IMR-90 (cell line): ENCODE measurements at regions not wholly inside any gene's neighbourhood (a gene's known extent, or its start where the extent isn't known, plus 50 kb on each side); places are given as distances from the start of the nearest gene placed in this dataset.

Source experiments
- BHLHE40 ChIP-seq: fragments of 150-350 bp; IDR thresholded peaks from 2 replicates; pipeline ENCODE4 v1.6.1; 2016; ENCODE audit warnings: mild to moderate bottlenecking, low read depth, low read length
- CHD1 ChIP-seq: IDR thresholded peaks from 2 replicates; pipeline ENCODE4 v1.6.1; 2012; ENCODE audit warnings: low read depth, low read length, improper control_type of control experiment
- CTCF ChIP-seq: conservative IDR thresholded peaks from 2 replicates; pipeline ENCODE4 v1.5.1; 2012; ENCODE audit warnings: mild to moderate bottlenecking, low read depth, low read length, improper control_type of control experiment
- MAFK ChIP-seq: IDR thresholded peaks from 2 replicates; pipeline ENCODE4 v1.6.1; 2012; ENCODE audit warnings: low read depth, low read length, improper control_type of control experiment
- MXI1 ChIP-seq: IDR thresholded peaks from 2 replicates; pipeline ENCODE4 v1.6.1; 2012; ENCODE audit warnings: low read depth, mild to moderate bottlenecking, low read length, moderate library complexity, borderline replicate concordance
- NFE2L2 ChIP-seq: fragments of 150-350 bp; IDR thresholded peaks from 2 replicates; pipeline ENCODE4 v1.6.1; 2016; ENCODE audit warnings: low read depth, mild to moderate bottlenecking, low read length
- POLR2A ChIP-seq: IDR thresholded peaks from 2 replicates; pipeline ENCODE4 v1.6.1; 2012; ENCODE audit warnings: mild to moderate bottlenecking, low read depth, low read length
- RAD21 ChIP-seq: IDR thresholded peaks from 2 replicates; pipeline ENCODE4 v1.6.1; 2012; ENCODE audit warnings: low read length, improper control_type of control experiment
- RCOR1 ChIP-seq: IDR thresholded peaks from 2 replicates; pipeline ENCODE4 v1.6.1; 2012; ENCODE audit warnings: mild to moderate bottlenecking, low read length, improper control_type of control experiment; ENCODE audit not compliant: insufficient replicate concordance
- RFX5 ChIP-seq: IDR thresholded peaks from 2 replicates; pipeline ENCODE4 v1.8.0; 2012; ENCODE audit warnings: low read depth, mild to moderate bottlenecking, low read length, moderate library complexity
- USF2 ChIP-seq: fragments of 150-350 bp; IDR thresholded peaks from 2 replicates; pipeline ENCODE4 v1.6.1; 2017; ENCODE audit warnings: mild to moderate bottlenecking, antibody characterized with exemption, low read length, low read depth
- TF ChIP-seq, protein P1 (sequence below): fragments of 150-350 bp; IDR thresholded peaks from 2 replicates; pipeline ENCODE4 v1.6.1; 2016; ENCODE audit warnings: low read depth, mild to moderate bottlenecking, low read length, moderate library complexity, borderline replicate concordance

DNA sequence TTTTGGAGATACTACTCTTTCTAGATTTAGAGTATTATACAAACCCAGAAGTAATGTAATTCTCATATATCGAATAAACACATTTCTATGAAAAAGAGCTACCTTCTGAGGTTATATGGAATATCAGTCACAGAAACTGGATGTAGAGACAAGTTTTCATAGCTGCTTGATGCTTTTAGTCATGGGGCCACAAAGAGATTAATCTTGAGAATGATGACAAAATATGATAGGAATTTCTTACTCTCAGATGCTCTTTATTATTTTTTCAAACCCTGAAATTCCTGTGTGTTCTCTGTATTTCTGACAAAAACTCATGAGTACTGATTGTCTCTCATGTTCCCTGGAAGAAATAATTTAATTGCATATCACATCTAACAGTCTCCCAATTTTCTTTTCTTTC, 662.5 kb downstream of the RAPGEF2 start:
- TF ChIP-seq CTCF = no peak
- TF ChIP-seq RCOR1 = no peak
- TF ChIP-seq BHLHE40 = no peak
- TF ChIP-seq USF2 = no peak
- TF ChIP-seq, protein P1, sequence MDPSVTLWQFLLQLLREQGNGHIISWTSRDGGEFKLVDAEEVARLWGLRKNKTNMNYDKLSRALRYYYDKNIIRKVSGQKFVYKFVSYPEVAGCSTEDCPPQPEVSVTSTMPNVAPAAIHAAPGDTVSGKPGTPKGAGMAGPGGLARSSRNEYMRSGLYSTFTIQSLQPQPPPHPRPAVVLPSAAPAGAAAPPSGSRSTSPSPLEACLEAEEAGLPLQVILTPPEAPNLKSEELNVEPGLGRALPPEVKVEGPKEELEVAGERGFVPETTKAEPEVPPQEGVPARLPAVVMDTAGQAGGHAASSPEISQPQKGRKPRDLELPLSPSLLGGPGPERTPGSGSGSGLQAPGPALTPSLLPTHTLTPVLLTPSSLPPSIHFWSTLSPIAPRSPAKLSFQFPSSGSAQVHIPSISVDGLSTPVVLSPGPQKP = no peak
- no peak for TF ChIP-seq POLR2A
- no peak for TF ChIP-seq CHD1
- TF ChIP-seq RAD21 = no peak
- TF ChIP-seq NFE2L2 = no peak
- TF ChIP-seq MXI1 = no peak
- no peak for TF ChIP-seq RFX5
- no peak for TF ChIP-seq MAFK
